PC-9 (cell line): ENCODE measurements at regions not wholly inside any gene's neighbourhood (a gene's known extent, or its start where the extent isn't known, plus 50 kb on each side); places are given as distances from the start of the nearest gene placed in this dataset.

Experiments used
- CTCF ChIP-seq: fragments of 200-600 bp; sonication (generic); conservative IDR thresholded peaks from 2 replicates; pipeline ENCODE4 v1.6.1; 2017; ENCODE audit warnings: mixed run types, antibody characterized with exemption, mild to moderate bottlenecking, moderate library complexity
- EZH2 ChIP-seq: fragments of 200-600 bp; sonication (generic); IDR thresholded peaks from 2 replicates; pipeline ENCODE4 v1.8.0; 2017; ENCODE audit warnings: antibody characterized with exemption, low read depth

GRCh38 chr2:239597216-239597615 lies 196.4 kb upstream of the HDAC4 start:
- TF ChIP-seq CTCF (no peak), EZH2 (no peak)
